NCI-H2029 treated with DMSO at 0.1 percent for 48 hours (cell line): ENCODE measurements at regions not wholly inside any gene's neighbourhood (a gene's known extent, or its start where the extent isn't known, plus 50 kb on each side); places are given as distances from the start of the nearest gene placed in this dataset.

ENCODE experiments used
- DNase-seq: peaks from one replicate; lab custom pipeline; 2025; lab: John Stamatoyannopoulos, UW

DNA sequence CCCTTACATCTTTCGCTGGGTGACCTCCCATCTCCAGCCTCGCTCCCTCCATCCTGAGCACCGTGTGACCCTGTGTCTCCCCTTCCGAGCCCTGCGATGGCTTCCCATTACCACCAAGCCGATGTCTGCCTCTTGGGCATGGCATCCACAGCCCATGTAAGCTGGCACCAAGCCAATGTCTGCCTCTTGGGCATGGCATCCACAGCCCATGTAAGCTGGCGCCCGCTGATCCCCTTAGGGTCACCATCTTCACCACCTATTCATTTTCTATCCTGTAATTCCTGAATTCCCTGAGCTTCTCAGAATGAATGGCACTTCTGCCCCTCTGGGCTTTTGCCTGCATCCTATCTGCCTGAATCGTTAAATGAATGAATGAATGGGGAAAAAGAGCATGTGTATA lies 478.2 kb upstream of the CCL2 start:
- DNase-seq: no peak

DNA sequence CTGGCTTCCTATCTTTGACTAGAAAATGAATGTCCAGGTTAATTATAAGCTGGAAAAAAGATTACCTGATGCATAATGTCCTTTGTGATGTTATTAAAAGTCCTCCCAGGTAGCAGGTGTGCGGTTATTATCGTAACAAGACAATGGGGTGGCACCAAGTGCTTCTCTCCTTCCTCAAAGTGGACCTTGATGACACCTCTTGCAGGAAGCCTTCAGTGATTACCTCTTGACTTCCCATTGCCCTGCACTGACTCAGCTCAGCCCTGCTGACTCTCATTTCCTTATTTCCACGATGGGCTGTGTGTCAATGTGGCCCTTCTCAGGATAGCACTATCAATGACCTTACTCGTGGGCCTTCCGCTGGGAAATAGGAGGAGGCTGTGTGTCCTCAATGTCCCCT lies 477.4 kb upstream of the CCL2 start:
- no peak for DNase-seq

DNA sequence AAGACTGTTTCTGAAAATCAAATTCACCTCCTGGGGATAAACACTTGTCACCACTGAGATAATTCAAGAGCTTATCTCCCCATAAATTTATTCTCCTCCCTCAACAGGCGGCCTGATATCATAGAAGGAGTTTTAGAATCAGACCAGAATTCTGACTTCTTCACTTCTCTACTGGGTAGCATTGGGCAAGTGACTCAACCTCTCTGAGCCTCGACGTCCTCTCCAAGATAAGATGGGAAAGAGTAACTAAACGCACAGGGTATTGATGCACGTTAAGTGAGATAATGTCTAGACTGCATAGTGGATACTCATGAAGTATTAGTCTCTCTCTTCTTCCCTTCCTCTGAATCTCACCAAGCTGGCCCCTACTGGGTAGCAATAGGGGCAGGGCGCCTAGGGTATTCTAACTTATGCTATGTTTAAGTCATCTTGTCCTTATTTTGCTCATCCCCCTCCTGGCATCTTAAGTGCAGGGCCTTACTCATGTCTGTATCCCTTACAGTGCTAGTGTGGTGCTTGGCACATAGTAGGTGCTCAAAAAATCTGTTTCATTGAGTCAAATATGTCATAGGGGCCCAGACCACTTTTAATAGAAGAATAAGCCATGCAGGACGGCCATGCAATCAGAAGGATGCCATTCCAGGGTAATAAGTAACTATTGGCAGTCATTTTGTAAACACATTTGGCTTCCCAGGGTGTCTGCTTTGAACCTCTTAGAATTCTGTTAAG lies 476.4 kb upstream of the CCL2 start:
- DNase-seq: no peak

DNA sequence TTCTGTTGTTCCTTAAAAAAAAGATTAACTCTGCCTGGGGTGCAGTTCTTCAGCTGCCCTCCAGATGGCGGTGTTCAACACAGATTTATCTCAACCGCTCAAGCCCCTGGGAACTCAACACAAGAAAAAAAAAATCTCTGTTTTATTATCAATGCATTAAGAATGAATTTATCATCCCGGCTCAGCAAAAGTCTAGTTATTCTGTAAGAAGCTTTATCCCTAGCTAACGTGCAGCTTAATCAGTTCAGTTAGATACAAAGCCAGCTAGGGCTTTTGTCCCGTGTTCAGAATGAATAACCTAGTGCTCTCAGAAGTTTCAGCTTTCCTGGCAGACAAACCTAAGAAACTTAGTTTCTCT lies 475.9 kb upstream of the CCL2 start:
- DNase-seq: peak; percentile 36

DNA sequence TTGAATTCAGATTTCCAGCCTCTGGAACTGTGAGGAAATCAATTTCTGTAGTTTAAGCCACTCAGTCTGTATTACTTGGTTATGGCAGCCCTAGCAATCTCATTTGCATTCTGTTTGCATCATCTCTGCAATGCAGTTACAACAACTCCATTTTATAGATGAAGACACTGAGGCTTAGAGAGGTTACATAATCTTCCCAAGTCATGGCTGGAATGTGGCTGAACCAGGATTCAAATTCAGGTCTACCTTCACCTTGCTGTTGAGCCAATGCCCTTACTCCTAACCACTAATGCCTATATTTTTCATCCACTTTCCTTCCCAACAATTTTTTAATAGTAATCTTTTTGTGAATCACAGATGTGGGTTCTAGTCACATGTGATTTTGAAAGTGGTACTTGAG lies 469.8 kb upstream of the CCL2 start:
- no peak for DNase-seq

DNA sequence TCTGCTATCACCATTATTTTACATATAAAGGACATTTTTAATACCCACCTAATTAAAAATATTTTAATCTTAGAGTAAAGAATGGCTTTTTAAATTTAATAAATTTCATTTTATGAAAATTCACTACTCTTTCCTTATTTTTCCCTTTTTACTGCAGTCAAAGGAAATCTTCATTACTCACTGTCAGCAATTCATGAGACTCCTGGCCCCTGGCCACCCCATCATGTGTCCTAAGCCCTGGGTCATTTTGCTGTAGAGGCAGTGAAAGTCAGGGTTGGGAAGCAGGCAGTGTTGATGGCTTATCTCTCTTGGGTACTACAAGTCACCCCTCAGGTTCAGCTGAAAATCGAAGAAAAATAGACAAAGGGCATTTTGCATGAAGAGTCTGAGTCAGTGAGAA lies 468.6 kb upstream of the CCL2 start:
- DNase-seq: no peak

DNA sequence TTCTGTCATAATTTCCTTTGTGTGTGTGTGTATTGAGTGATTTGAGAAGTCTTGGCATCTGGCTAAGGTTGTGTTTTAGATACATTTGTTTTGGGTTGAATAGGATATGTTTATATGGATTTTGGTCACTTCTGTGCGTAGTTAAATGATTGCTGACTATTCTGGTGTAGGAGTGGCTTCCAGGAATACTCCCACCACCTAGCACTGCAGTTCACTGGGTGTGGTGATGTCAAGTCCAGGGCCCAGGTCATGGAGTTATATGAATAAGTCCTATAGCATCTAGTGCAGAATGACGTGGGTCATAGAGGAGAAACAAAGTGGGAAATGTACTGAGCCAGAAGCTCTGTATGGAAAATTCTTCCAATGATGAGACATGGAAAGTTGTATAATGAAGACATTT lies 465.4 kb upstream of the CCL2 start:
- DNase-seq: no peak

DNA sequence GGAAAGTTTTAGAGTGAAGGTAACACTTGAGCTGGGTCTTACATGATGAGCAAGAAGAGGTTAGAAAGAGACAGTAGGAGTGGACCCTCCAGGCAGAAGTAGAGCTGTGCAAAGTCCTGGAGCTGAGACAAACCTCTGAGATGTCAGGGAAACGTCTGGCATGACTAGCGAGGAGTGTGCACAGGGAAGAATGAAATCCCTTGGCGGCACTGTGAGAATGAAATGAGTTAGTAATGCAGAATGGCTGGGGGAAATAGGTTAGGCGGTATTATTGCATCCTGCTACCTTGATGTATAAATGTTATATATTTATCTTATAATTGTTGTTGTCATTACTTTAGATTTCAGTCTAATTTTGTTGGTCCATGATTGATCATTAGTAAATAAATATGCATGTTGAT lies 457.9 kb upstream of the CCL2 start:
- no peak for DNase-seq

DNA sequence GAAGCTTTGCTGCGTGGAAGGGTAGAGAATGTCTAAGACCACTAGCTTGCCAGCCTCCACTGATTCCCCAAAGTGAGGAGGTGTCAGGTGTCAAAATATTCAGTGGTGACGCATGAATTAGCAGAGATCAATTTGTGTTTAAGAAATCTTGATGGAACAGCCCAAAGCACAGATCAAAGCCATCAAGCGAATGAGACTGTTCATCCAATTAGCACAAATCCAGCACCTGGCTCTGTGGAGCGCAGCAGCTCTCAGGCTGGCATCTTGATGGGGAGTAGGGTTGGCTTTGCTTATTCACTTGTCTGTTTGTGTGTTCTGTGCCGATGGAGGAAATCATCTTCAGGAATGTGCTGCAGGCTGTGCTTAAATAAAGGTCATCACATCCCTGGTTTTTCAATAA lies 456.8 kb upstream of the CCL2 start:
- no peak for DNase-seq

DNA sequence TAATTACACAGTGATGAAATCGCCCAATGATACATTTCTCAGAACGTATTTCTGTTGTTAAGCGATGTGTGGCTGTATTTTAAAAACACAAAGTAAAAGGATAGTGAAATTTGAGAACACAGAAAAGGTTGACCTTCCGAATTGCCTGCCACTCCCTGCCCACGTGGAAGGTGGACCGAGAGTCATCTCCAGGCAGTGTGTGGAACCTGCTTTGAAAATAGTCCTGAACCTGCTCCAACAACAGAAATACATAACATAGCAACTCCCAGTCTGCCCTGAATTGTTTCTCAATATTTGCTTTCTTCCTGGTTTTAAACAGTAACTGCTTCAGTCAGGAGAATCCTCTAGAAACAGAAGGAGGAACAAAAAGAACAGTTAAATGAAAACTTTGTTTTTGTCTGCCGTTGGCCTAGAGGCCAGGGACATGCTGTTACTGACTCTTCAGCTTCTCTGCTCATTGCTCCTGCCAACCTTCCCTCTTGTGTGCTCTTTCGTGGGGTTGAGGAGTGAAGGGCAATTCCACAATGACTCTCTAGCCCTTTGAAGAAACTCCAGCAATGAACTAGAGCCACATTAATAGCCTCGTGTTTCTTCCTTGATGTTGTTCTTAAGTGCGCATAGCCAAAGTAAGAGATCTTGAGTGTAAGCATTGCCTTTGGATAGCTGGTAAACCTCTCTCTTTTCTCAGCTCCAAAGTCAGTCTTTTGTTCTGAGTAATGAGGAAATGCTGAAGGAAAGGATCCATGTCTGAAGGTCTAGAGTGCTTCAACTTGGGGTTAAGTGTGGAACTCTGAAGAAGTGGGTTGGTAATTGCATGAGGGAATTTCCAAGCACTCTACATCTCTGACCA lies 452.5 kb upstream of the CCL2 start:
- DNase-seq: no peak

DNA sequence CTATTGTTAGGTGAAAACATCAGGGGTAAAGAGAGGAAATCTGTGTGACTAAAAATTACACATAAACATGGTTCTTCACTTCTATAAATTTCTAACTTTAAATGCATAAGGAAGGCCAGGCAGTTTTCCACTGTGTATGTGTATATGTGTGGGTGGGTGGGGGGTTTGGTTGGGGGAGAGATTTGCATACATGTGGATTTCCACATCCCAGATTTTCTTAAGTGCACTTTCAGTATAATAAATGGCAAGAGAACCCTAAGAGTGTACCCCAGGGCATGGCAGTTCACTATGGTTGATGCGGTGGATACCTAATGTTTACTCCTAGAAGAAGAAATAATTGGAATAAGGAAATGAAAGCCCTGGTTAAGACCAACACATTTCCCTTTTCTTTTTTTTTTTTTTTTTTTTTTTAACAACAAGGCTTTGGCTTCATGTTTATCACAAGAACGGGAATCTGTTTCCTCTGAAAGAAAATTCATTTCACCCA lies 451.8 kb upstream of the CCL2 start:
- DNase-seq: no peak

DNA sequence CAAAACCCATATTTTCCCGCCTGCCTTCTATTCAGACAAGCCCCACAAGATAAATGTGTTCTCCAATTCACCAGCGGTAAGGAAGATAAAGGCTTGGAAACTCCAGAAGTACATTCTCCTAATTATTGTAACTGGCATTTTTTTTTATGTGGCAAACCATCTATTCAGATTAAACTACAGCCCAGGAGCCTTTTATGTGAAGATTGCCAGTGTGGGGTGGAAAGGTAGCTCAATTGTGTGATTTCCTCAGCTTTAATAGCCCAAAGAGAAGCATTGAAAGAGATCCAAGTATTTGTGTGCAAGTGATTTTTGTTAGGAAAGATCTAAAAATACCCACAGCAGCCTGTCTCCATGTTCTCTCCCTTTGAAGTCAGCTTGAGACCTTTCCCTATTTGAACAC lies 451.4 kb upstream of the CCL2 start:
- no peak for DNase-seq

DNA sequence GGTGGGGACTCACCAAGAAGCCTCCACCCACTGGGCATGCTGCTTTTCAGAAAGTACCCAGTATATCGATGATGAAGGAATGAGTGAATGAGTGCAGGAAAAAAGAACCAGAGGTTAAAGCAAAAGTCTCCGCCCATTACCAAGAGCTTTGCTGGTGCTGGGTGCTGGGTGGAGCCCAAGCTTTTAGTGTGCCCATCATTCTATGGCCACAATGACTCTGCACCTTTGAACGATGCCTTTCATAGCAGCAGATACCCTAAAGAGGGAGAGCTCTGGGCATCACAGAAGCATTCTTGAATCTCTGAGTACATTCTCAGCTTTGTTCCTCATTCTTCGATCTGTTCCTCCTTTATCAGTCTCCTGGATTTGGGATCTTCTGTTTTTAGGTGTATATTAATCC lies 450.7 kb upstream of the CCL2 start:
- no peak for DNase-seq

DNA sequence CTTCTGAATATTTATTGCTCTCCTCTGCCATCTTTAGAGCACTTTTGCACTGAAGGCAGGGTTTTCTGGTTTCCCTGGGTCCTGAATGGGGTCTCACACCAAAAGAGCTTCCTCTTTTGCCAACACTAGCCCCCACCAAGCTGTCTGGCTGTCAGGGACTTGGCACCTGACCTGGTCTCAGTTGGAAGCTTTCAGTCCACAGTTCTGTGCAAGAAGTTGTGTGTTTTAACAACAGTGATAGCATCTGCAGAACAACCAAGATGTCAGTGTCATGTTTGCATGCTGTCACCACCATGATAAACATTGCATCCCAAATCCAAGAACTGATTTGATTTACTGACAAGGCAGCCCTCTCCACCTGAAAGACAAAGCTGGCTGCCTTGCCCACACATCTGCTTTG lies 448.5 kb upstream of the CCL2 start:
- DNase-seq: no peak

DNA sequence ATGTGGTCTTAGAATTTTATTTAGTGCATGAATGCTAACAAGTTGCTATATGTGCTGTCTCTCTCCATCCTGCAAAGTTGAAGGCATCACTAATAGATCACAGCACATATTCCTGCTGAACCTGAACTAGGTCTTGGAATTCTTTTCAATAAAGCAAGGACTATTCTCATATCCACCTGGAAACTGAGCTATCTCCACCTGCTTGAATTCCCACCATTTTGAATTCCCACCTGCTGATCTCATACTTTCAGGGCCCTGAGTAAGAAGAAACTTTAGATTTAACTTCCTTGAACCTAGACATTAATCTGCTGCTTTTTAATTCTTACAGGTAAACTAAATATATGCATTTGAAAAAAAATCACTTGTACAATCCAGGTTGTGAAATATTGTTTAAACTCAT lies 445.3 kb upstream of the CCL2 start:
- DNase-seq: no peak

DNA sequence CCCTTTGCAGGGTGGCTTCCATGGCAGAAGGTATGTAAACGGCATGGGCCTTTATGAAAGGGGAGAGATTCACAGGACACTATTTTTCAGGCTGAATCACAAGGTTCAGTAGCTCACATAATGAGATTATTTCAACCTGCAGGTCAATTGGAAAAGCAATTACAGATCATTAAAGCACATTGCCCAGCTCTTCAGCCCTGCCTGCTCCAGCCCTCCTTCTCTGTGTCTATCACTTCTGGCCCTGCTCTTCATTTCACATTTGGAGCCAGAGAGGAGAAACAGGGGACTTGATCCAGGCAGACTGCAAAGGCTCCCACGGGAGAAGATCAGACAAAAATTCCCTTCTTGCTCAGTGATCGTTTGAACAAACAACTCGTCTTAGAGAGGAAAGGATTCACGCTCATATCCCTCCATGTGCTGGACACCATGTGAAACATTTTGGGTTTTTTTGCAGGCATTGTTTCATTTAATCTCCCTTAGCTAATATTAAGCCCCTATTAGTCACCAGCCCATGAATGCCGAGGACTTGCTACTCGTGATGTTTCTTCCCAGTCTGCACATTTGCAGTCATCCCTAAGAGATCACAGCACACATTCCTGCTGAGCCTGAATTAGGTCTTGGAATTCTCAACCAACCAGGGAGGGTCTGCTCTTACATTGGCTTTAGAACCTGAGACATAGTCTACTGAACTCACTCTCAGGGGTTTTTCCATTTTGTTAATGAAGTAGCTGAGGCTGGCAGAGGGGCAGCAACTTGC lies 443.9 kb upstream of the CCL2 start:
- no peak for DNase-seq

DNA sequence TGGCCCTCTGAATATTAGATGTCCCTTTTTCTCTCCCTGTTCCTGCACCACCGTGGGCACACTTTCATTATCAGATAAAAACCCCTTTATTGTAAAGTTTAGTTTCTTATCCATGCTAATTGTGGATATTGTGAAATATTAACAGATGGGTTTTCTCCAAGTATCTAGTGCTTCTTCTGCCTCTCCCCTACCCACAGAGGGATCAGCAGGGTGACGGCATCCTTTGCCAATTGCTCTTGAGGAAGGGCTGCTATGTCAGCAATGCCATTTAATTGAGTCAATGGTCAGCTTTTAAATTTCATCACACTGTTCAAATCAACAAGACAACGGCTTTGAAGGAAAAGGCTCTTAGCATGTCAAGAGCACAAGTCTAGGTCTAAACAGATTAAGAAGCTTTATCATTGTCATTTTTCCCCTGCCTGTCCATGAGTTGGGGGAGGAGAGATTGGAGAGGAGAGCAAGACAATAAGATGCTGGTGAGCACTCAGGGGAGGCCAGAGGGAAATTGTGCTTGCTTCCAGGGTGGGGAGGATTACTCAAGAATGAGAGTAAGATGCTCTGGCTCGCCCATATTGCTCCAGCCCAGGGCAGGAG lies 443.0 kb upstream of the CCL2 start:
- DNase-seq: no peak

DNA sequence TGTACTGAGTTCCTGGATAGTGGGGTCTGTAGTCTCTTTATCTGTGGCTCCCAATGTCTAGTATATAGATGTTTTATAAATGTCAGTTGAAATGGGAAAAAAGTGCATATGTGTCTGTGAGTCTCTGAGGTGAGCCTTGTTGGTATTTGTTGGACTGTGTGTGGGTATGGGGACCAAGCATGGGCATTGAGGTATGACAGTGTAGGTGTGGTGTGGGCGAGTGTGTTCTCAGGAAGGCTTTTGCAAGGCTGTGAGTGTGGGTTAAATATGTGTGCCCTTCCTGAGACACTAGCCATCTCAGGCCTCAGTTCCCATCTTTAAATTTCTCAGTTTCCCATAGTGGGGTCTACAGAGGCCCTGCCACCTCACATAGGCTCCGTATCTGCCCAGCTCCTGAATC lies 440.2 kb upstream of the CCL2 start:
- DNase-seq: no peak

DNA sequence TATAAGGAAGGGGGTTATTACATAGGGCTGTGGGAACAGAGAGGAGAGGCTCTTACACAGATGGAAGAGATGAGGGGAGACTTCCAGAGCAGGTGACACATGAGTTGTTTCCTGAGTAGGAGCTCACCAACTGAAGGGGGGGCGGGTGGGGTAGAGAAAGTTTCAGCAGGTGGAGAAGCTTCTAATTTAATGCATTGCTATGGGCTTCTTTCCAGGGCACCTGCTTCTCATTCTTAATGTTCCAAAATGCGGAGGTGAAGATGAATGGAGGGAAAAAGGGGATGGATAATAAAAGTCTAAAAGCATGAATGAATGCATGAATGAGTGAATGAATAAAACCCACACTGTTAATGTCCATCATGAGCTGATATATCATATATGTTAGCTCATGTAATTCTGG lies 439.0 kb upstream of the CCL2 start:
- no peak for DNase-seq

DNA sequence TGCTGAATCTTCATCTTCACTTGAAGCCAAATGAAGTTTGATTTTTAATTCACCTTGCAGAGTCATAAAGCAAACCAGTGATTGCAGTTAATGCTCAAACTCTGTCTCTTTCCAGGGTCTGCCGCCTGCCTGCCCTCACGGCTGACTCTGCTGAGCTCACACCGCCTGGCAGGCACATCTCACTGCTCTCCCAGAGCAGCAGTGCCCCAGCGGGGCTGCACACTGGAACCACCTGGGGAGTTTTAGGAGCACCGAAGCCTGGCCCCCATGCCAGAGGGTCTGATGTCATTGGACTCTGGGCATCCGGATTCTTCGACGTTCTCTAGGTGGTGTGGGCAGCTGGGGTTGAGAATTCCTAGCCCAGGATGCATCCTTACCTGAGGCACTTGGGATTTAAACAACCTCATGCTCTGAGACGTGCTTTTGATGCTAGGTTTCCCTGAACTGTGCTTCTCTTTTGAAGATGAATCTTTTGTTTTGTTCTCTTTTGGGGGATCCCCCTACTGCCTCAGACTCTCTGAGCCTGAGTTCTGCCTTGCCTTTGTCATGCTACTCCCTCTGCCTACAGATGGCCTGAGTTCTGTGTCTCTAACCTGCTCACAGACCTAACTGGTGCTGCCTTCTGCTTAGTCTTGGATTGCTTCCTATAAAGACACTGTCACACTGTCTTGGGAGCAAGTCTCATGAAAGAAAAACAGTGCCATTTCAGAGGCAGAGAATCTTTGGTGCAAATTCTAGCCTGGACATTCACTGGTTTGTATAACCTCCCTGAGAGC lies 438.1 kb upstream of the CCL2 start:
- DNase-seq: no peak

DNA sequence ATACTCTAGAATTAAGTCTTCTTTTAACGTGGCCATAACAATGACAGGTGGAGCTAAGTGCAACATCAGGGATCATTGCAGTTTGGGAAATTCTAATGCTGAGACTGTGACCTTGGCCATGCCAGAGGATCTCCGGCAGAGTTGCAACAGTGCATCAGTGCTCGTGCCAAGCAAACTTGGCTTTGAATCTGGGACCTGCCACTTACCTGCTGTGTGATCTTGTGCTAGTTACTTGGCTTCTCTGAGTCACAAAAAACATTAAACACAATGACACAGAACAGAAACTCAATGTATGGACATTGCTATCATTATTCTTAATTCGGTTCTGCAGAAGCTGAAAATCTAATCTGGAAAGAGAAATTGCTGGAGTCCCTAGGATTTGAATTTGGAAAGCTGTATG lies 435.5 kb upstream of the CCL2 start:
- DNase-seq: no peak

DNA sequence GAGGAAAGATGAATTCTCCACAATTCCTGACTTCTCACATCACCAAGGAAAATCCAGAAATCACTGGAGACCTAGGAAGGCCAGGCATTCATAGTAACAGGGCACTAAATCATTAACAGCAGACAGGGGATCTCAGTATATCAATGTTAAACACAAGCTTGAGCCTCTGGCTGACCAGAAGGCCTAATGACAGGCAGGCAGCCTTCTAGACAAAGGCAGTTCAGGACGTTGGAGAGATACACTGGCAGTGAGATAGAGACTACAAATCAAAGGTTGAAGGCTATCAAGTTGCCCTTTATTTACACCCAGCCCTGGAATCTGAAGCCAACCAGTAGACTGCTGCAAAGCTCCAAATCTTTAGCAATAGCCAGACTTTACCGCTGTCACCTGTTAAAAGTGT lies 422.8 kb upstream of the CCL2 start:
- DNase-seq: no peak
